ENCODE measurements at regions not wholly inside any gene's neighbourhood (a gene's known extent, or its start where the extent isn't known, plus 50 kb on each side); places are given as distances from the start of the nearest gene placed in this dataset.
"Not testable (repeated sequence)": the region's sequence is repeated elsewhere in the genome, so short reads cannot be mapped to it uniquely, and the experiment has no call there.

GRCh38 chr12:46537387-46537955 is 164.9 kb upstream of the SLC38A2 start:
- Histone ChIP-seq H3K4me3 (ENCODE audit: low read length) (no peak overlapping the region), H3K27me3 (ENCODE audit: low read length) (no peaks in the 10 kb centered on the region), H3K4me2 (ENCODE audit: low read length) (no peak overlapping the region), H3K9me2 (replicated peaks; ENCODE audit: low read length) (no peaks in the 10 kb centered on the region), H3F3A (ENCODE audit: low read length, unreplicated experiment) (no peaks in the 10 kb centered on the region), H3K4me1 (ENCODE audit: insufficient read depth, low read length) (no peaks in the 10 kb centered on the region), H3K9me3 (ENCODE audit: low read length) (no peaks in the 10 kb centered on the region), H3K36me3 (ENCODE audit: low read depth, low read length) (no peaks in the 10 kb centered on the region), H4K20me1 (ENCODE audit: low read length) (no peaks in the 10 kb centered on the region), H3K79me2 (ENCODE audit: low read length) (no peaks in the 10 kb centered on the region), H2AFZ (ENCODE audit: low read length) (no peak overlapping the region), H3K27ac (ENCODE audit: low read length) (no peak overlapping the region), H3K9ac (ENCODE audit: low read length) (no peak overlapping the region)
- no peak for ATAC-seq
- TF ChIP-seq CTCF (conservative IDR thresholded peaks at IDR 0.05; ENCODE audit: low read depth, low read length) (no peak), EZH2phosphoT487 (IDR thresholded peaks at IDR 0.05; ENCODE audit: borderline replicate concordance, low read length) (no peak), EZH2 (IDR thresholded peaks at IDR 0.05; ENCODE audit: low read length, unreplicated experiment) (no peak)
- ChIA-PET CTCF (no interaction called here), POLR2A (ENCODE audit: unreplicated experiment) (no interaction called here)
- intact Hi-C loops (cut with micrococcal nuclease) = no loop called here
- DNase-seq = no peak
- no TSS peak for BruUV-seq (replicated peaks)

- BruUV-seq (replicated peaks); H3K79me2 ChIP-seq (ENCODE audit: low read length); intact Hi-C loops (cut with micrococcal nuclease); H2AFZ ChIP-seq (ENCODE audit: low read length); H3K27me3 ChIP-seq (ENCODE audit: low read length); H3K9me2 ChIP-seq (replicated peaks; ENCODE audit: low read length); H4K20me1 ChIP-seq (ENCODE audit: low read length); H3K36me3 ChIP-seq (ENCODE audit: low read depth, low read length); H3K9me3 ChIP-seq (ENCODE audit: low read length); H3F3A ChIP-seq (ENCODE audit: low read length, unreplicated experiment); H3K27ac ChIP-seq (ENCODE audit: low read length); CTCF ChIA-PET; POLR2A ChIA-PET (ENCODE audit: unreplicated experiment); DNase-seq; H3K4me2 ChIP-seq (ENCODE audit: low read length); ATAC-seq; H3K4me1 ChIP-seq (ENCODE audit: insufficient read depth, low read length); H3K4me3 ChIP-seq (ENCODE audit: low read length); H3K9ac ChIP-seq (ENCODE audit: low read length): not testable (repeated sequence)
Measured at GRCh38 chr12:46536316-46536715, 163.7 kb upstream of the SLC38A2 start.

- CTCF ChIA-PET = no interaction called here
- H3K79me2 ChIP-seq (ENCODE audit: low read length) = no peaks in the 10 kb centered on the region
- no peak overlapping the region for H3K9ac ChIP-seq (ENCODE audit: low read length)
- H3F3A ChIP-seq (ENCODE audit: low read length, unreplicated experiment) = no peaks in the 10 kb centered on the region
- no TSS peak for BruUV-seq (replicated peaks)
- no peak for TF ChIP-seq CTCF (conservative IDR thresholded peaks at IDR 0.05; ENCODE audit: low read depth, low read length)
- TF ChIP-seq EZH2 (IDR thresholded peaks at IDR 0.05; ENCODE audit: low read length, unreplicated experiment) = no peak
- TF ChIP-seq EZH2phosphoT487 (IDR thresholded peaks at IDR 0.05; ENCODE audit: borderline replicate concordance, low read length) = no peak
- no peak for DNase-seq
- H3K27me3 ChIP-seq (ENCODE audit: low read length) = no peaks in the 10 kb centered on the region
- no peak for ATAC-seq
- H3K27ac ChIP-seq (ENCODE audit: low read length) = no peak overlapping the region
- intact Hi-C loops (cut with micrococcal nuclease) = no loop called here
- H3K9me3 ChIP-seq (ENCODE audit: low read length) = no peaks in the 10 kb centered on the region
- H3K4me2 ChIP-seq (ENCODE audit: low read length) = no peak overlapping the region
- H2AFZ ChIP-seq (ENCODE audit: low read length) = no peak overlapping the region
- no peaks in the 10 kb centered on the region for H4K20me1 ChIP-seq (ENCODE audit: low read length)
- H3K36me3 ChIP-seq (ENCODE audit: low read depth, low read length) = no peaks in the 10 kb centered on the region
- H3K9me2 ChIP-seq (replicated peaks; ENCODE audit: low read length) = no peaks in the 10 kb centered on the region
- no peaks in the 10 kb centered on the region for H3K4me1 ChIP-seq (ENCODE audit: insufficient read depth, low read length)
- POLR2A ChIA-PET (ENCODE audit: unreplicated experiment) = no interaction called here
- H3K4me3 ChIP-seq (ENCODE audit: low read length) = no peak overlapping the region
Measured at GRCh38 chr12:46535907-46536306, 163.3 kb upstream of the SLC38A2 start.

Data from PC-3 (cell line).